ENCODE measurements at regions not wholly inside any gene's neighbourhood (a gene's known extent, or its start where the extent isn't known, plus 50 kb on each side); places are given as distances from the start of the nearest gene placed in this dataset.
A peak's percentile ranks its signal among the peaks of the same experiment; 100 is the strongest.

- in situ Hi-C loops (cut with HindIII; ENCODE audit: low sequenced_read_pairs) = no loop called here
- no peak for DNase-seq (ENCODE audit: low spot score)
These were observed 121.6 kb downstream of the PHLDA1 start for GRCh38 chr12:75909714-75910656.

GRCh38 chr12:75908961-75909605 is 122.5 kb downstream of the PHLDA1 start:
- in situ Hi-C loops (cut with HindIII; ENCODE audit: low sequenced_read_pairs) = no loop called here
- no peak for DNase-seq (ENCODE audit: low spot score)

GRCh38 chr12:75905922-75906321 is 125.7 kb downstream of the PHLDA1 start:
- in situ Hi-C loops (cut with HindIII; ENCODE audit: low sequenced_read_pairs) = no loop called here
- DNase-seq (ENCODE audit: low spot score) = no peak

- in situ Hi-C loops (cut with HindIII; ENCODE audit: low sequenced_read_pairs) = no loop called here
- DNase-seq (ENCODE audit: low spot score) = no peak
These were observed 130.8 kb downstream of the PHLDA1 start for GRCh38 chr12:75900781-75901254.

- in situ Hi-C loops (cut with HindIII; ENCODE audit: low sequenced_read_pairs) = no loop called here
- no peak for DNase-seq (ENCODE audit: low spot score)
These were observed 131.3 kb downstream of the PHLDA1 start for GRCh38 chr12:75900226-75900625.

GRCh38 chr12:75894965-75895754 is 136.4 kb downstream of the PHLDA1 start:
- no peak for DNase-seq (ENCODE audit: low spot score)
- in situ Hi-C loops (cut with HindIII; ENCODE audit: low sequenced_read_pairs) = no loop called here

GRCh38 chr12:75893765-75894164 is 137.8 kb downstream of the PHLDA1 start:
- DNase-seq (ENCODE audit: low spot score) = no peak
- in situ Hi-C loops (cut with HindIII; ENCODE audit: low sequenced_read_pairs) = no loop called here

- no peak for DNase-seq (ENCODE audit: low spot score)
These were observed 138.7 kb downstream of the PHLDA1 start for GRCh38 chr12:75892731-75893408.

GRCh38 chr12:75891072-75891471 is 140.5 kb downstream of the PHLDA1 start:
- in situ Hi-C loops (cut with HindIII; ENCODE audit: low sequenced_read_pairs) = no loop called here
- no peak for DNase-seq (ENCODE audit: low spot score)

More at GRCh38 chr12:75892731-75893408, 138.7 kb downstream of the PHLDA1 start:
- in situ Hi-C loops (cut with HindIII; ENCODE audit: low sequenced_read_pairs) = no loop called here

GRCh38 chr12:75890660-75891059 is 140.9 kb downstream of the PHLDA1 start:
- in situ Hi-C loops (cut with HindIII; ENCODE audit: low sequenced_read_pairs) = no loop called here
- DNase-seq (ENCODE audit: low spot score) = no peak

- in situ Hi-C loops (cut with HindIII; ENCODE audit: low sequenced_read_pairs) = no loop called here
- no peak for DNase-seq (ENCODE audit: low spot score)
These were observed 141.4 kb downstream of the PHLDA1 start for GRCh38 chr12:75890141-75890540.

- DNase-seq (ENCODE audit: low spot score) = peak; percentile 29
- in situ Hi-C loops (cut with HindIII; ENCODE audit: low sequenced_read_pairs) = no loop called here
These were observed 142.5 kb downstream of the PHLDA1 start for GRCh38 chr12:75888874-75889613.

- DNase-seq (ENCODE audit: low spot score) = no peak
- in situ Hi-C loops (cut with HindIII; ENCODE audit: low sequenced_read_pairs) = no loop called here
These were observed 143.2 kb downstream of the PHLDA1 start for GRCh38 chr12:75888399-75888798.

- no peak for DNase-seq (ENCODE audit: low spot score)
- in situ Hi-C loops (cut with HindIII; ENCODE audit: low sequenced_read_pairs) = no loop called here
These were observed 143.6 kb downstream of the PHLDA1 start for GRCh38 chr12:75887979-75888378.

GRCh38 chr12:75884465-75884985 is 147.1 kb downstream of the PHLDA1 start:
- in situ Hi-C loops (cut with HindIII; ENCODE audit: low sequenced_read_pairs) = no loop called here
- DNase-seq (ENCODE audit: low spot score) = no peak

- DNase-seq (ENCODE audit: low spot score) = no peak
- in situ Hi-C loops (cut with HindIII; ENCODE audit: low sequenced_read_pairs) = no loop called here
These were observed 148.3 kb downstream of the PHLDA1 start for GRCh38 chr12:75883241-75883640.

- in situ Hi-C loops (cut with HindIII; ENCODE audit: low sequenced_read_pairs) = no loop called here
- no peak for DNase-seq (ENCODE audit: low spot score)
These were observed 149.2 kb downstream of the PHLDA1 start for GRCh38 chr12:75882421-75882820.

GRCh38 chr12:75881920-75882319 is 149.7 kb downstream of the PHLDA1 start:
- in situ Hi-C loops (cut with HindIII; ENCODE audit: low sequenced_read_pairs) = no loop called here
- no peak for DNase-seq (ENCODE audit: low spot score)
